ENCODE measurements at regions not wholly inside any gene's neighbourhood (a gene's known extent, or its start where the extent isn't known, plus 50 kb on each side); places are given as distances from the start of the nearest gene placed in this dataset.

DNA sequence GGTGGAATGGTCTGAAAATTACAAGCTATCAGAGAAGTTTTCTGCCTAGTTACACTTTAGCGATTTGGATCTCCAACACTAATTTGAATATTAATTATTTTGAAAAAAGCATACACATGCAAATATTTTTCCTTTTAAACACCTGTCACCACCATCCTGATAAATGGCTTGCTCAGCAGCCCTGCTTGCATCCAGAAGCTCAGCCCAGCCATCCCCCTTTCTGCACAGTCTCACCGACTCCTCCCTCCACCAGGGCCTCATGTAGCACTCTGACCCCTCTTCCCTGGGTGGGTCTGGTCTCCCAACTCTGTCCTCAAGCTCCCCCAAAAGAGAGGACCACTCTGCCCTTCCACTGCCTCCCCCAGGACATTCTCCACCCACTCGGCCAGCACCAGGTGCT lies 70.0 kb downstream of the C5orf15 start:
- TF ChIP-seq CTCF (IDR thresholded peaks at IDR 0.05), result no peak

GRCh38 chr5:133897431-133897830 lies 71.0 kb downstream of the C5orf15 start:
- no peak overlapping the region for H3K27ac ChIP-seq
- H3K4me3 ChIP-seq, result no peak overlapping the region
- H3K36me3 ChIP-seq, result no peaks in the 10 kb centered on the region
- ATAC-seq (ENCODE audit: insufficient number of reproducible peaks, low FRiP score, low read depth) (no peak), DNase-seq (ENCODE audit: low spot score) (no peak)
- no peaks in the 10 kb centered on the region for H3K4me1 ChIP-seq (ENCODE audit: control insufficient read depth in 1 of 2, low read depth in 2 of 2)
- H3K27me3 ChIP-seq (replicated peaks; ENCODE audit: insufficient read depth), result no peaks in the 10 kb centered on the region
- no peak for TF ChIP-seq CTCF (IDR thresholded peaks at IDR 0.05)
- H3K9me3 ChIP-seq, result no peaks in the 10 kb centered on the region

More for the DNA sequence above, 70.0 kb downstream of the C5orf15 start:
- ATAC-seq (ENCODE audit: insufficient number of reproducible peaks, low FRiP score, low read depth) (no peak), DNase-seq (ENCODE audit: low spot score) (no peak)
- Histone ChIP-seq H3K27ac (no peak overlapping the region), H3K27me3 (replicated peaks; ENCODE audit: insufficient read depth) (no peaks in the 10 kb centered on the region), H3K4me3 (no peak overlapping the region), H3K4me1 (ENCODE audit: control insufficient read depth in 1 of 2, low read depth in 2 of 2) (no peaks in the 10 kb centered on the region), H3K9me3 (no peaks in the 10 kb centered on the region), H3K36me3 (no peaks in the 10 kb centered on the region)

GRCh38 chr5:133896873-133897272 lies 71.6 kb downstream of the C5orf15 start:
- H3K4me1 ChIP-seq (ENCODE audit: control insufficient read depth in 1 of 2, low read depth in 2 of 2), result no peaks in the 10 kb centered on the region
- DNase-seq (ENCODE audit: low spot score) (no peak), ATAC-seq (ENCODE audit: insufficient number of reproducible peaks, low FRiP score, low read depth) (no peak)
- no peak overlapping the region for H3K4me3 ChIP-seq
- no peaks in the 10 kb centered on the region for H3K27me3 ChIP-seq (replicated peaks; ENCODE audit: insufficient read depth)
- no peak overlapping the region for H3K27ac ChIP-seq
- no peak for TF ChIP-seq CTCF (IDR thresholded peaks at IDR 0.05)
- no peaks in the 10 kb centered on the region for H3K9me3 ChIP-seq
- no peaks in the 10 kb centered on the region for H3K36me3 ChIP-seq

DNA sequence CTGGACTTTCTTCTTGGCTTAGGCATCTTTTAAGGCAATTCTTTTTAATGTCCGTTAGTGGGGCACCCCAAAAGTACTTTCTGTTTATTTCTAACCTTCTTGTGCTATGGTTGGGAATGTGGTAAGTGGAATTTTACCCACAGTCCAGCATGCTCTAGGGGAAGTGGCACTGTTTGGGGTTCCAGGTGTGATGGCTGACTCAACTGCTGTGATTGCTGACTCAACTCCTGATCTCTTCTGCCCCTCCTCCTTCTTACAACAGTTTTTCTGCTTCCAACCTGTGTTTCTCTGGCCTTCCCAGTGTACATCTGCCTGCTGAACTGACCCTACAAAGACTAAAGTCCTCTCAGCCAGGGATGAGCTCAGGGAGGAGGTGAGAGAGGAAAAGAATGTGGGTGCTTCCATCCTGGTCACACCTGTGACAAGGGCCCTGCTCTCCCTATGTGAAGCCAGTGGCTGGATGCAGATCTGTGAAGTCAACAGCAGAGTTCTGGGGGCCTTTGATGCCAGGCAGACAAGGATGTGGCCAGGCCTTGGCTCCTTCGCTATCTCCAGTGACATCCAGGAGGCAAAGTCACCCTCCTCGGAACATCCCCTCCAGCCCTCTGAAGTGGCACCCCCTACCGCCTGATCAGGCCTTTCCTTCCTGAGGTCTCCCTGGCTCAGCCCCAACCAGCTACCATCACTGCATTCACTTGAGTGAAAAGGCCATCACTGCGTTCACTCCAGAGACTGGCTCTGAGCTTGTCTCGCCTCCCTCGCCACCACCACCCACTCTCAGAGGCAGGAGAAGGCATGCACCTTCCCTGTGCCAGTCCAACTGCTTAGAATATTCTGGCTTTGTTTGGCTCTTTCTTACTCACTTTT lies 72.2 kb downstream of the C5orf15 start:
- no peak for TF ChIP-seq CTCF (IDR thresholded peaks at IDR 0.05)

DNA sequence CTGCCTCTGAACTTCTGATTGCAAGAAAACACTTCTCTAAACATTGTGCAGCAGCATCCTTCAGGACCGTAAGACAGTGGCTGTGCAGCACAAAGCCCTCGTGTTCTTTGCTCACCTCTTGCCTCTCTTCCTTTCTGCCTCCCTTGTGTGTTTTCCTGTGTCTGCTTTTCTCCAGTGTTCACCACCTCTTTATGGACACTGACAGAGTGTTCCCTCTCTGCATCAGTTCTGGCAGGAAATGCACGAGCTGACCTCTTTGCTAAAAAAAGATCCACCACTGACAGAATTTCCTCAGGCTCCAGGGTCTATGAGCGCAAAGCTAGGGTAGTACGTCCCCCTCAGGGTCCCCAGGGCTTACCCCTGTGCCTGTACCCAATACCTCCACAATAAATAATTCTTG lies 74.3 kb downstream of the C5orf15 start:
- no peaks in the 10 kb centered on the region for H3K9me3 ChIP-seq
- H3K27me3 ChIP-seq (replicated peaks; ENCODE audit: insufficient read depth), result no peaks in the 10 kb centered on the region
- H3K4me3 ChIP-seq, result no peak overlapping the region
- no peaks in the 10 kb centered on the region for H3K36me3 ChIP-seq
- no peak for TF ChIP-seq CTCF (IDR thresholded peaks at IDR 0.05)
- no peak for ATAC-seq (ENCODE audit: insufficient number of reproducible peaks, low FRiP score, low read depth)
- DNase-seq (ENCODE audit: low spot score), result no peak
- H3K27ac ChIP-seq, result no peak overlapping the region
- H3K4me1 ChIP-seq (ENCODE audit: control insufficient read depth in 1 of 2, low read depth in 2 of 2), result no peaks in the 10 kb centered on the region

More for the DNA sequence above, 72.2 kb downstream of the C5orf15 start:
- Histone ChIP-seq H3K27ac (no peak overlapping the region), H3K4me1 (ENCODE audit: control insufficient read depth in 1 of 2, low read depth in 2 of 2) (no peaks in the 10 kb centered on the region), H3K36me3 (no peaks in the 10 kb centered on the region), H3K27me3 (replicated peaks; ENCODE audit: insufficient read depth) (no peaks in the 10 kb centered on the region), H3K9me3 (no peaks in the 10 kb centered on the region), H3K4me3 (no peak overlapping the region)
- DNase-seq (ENCODE audit: low spot score) (no peak), ATAC-seq (ENCODE audit: insufficient number of reproducible peaks, low FRiP score, low read depth) (no peak)

Measured in thoracic aorta (tissue), 2 donors.